OCI-LY7 (cell line): ENCODE measurements at regions not wholly inside any gene's neighbourhood (a gene's known extent, or its start where the extent isn't known, plus 50 kb on each side); places are given as distances from the start of the nearest gene placed in this dataset.

Source experiments
- CTCF ChIP-seq: fragments of 200-600 bp; sonication (generic); conservative IDR thresholded peaks from 2 replicates; pipeline ENCODE4 v1.5.1; 2014; ENCODE audit warnings: mild to moderate bottlenecking, antibody characterized with exemption, low read length, moderate library complexity, mixed read lengths
- EZH2phosphoT487 ChIP-seq: fragments of 200-600 bp; sonication (generic); IDR thresholded peaks from 2 replicates; pipeline ENCODE4 v1.6.1; 2018; ENCODE audit warnings: low read depth, borderline replicate concordance, mild to moderate bottlenecking, mixed run types, antibody characterized with exemption, low read length, moderate library complexity, mixed read lengths

- TF ChIP-seq CTCF: no peak
- TF ChIP-seq EZH2phosphoT487: no peak
Measured at GRCh38 chr18:21958263-21958662, 211.1 kb upstream of the GATA6 start.
